Inferior parietal cortex (tissue), 1 donor: ENCODE measurements at regions not wholly inside any gene's neighbourhood (a gene's known extent, or its start where the extent isn't known, plus 50 kb on each side); places are given as distances from the start of the nearest gene placed in this dataset.
A peak's percentile ranks its signal among the peaks of the same experiment; 100 is the strongest.

ENCODE experiments used
- DNase-seq: peaks from one replicate; pipeline ENCODE4 v3.0.0-alpha.2; 2016; ENCODE audit errors: extremely low spot score

DNA sequence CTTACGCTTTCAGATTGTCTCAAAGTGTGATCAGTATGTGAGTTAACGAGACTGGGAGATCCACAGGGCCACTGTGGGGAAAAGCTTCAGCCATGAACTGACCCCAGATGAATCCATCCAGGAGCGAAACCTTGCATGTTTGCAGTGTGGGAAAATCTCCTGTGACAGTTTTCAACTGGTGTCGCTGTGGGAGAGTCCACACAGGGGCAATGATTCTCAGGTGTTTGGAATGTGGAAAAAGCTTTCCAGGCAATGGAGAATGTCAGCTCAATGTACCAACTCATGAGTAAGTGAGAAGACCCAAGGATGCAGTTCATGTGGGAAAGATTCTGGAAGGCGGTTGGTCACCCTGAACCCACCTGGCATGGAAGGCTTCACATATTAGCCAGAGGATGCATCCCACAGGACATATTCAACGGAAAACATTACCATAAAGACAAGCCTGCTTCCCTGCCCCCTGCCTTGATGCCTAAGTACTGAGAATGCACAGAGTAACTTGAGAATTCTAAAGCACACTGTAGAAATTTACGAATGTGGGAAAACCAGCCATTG, 204.1 kb upstream of the BMPER start:
- DNase-seq = no peak

DNA sequence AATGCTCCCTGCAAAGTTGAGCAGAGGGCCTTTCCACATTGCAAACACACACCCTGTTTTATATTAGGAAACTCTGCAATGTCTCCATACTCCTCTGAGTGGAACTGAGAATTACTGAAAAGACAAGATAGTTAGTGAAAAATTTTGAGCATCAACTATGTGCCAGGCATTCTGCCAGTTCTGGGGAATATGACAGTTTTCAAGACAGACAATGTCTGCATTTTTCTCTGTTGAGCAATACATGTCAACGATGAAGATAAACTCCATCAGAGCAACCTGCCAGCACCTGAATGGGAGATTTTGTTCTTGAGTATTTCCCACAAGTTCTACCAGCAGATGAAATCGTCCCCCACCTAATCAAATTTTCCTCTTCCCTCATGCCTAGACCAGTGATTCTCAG, 203.4 kb upstream of the BMPER start:
- DNase-seq = no peak

DNA sequence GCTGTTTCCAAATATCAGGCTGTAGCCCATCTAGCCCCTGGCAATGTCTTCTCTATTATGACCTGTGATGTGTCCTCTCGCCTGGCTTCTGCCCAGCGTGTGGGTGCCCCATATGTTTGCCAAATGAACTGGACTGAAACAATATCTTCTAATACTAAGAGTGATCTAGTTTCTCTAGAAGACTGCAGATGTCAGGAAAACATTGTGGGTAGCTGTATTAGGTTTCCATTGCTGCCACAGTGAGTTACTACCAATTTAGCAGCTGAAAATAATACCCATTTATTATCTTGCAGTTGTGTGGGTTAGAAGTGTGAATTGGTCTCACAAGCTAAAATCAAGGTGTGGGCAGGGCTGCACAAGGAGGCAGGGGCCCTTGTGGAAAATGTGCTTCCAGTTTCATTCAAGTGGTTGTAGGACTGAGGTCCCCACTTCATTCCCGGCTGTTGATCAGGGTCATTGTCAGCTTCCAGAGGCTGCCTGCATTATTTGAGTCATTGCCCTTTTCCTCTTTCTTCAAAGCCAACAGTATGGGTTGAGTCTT, 202.8 kb upstream of the BMPER start:
- no peak for DNase-seq

DNA sequence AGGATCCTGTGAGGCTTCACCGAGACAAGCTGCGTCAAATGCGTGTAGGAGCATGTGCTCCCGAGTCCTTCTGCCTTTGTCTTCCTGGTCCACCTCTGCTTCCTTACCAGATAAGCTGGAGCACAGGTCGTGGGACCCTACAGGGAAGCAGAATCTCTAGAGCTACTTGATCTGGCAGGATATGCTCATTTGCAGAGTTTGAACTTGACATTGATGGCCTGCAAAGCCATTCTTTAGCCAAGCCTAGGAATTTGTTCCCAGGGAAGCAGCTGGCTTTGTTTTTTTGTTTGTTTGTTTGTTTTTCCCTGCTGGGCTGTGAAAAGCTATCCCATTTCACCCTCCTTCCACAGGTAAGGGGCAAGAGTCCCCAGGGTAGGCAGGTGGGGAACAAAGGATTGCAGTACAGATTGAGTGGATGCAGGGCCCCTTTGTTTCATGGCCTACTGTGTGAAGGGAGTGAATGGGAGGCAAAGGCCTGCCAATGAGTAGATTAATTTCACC, 200.0 kb upstream of the BMPER start:
- DNase-seq = no peak

DNA sequence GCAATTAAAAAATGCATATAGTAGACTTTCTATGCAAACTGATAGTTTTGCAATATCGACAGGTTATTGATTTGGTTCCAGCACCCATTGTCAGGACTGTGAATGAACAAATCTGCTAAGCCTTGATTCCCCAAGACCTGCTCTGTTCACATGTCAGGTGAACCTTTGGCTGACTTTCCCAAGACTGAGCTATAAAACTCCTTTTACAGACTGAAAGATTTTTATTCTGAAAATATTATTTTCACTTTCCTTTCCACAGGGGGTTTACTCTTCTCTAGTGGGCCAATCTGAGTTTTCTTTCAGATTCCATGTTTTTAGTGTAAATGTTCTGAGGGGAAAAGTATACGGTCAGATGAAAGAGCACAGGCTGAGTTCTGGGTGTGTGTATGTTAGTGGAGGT, 199.2 kb upstream of the BMPER start:
- no peak for DNase-seq

DNA sequence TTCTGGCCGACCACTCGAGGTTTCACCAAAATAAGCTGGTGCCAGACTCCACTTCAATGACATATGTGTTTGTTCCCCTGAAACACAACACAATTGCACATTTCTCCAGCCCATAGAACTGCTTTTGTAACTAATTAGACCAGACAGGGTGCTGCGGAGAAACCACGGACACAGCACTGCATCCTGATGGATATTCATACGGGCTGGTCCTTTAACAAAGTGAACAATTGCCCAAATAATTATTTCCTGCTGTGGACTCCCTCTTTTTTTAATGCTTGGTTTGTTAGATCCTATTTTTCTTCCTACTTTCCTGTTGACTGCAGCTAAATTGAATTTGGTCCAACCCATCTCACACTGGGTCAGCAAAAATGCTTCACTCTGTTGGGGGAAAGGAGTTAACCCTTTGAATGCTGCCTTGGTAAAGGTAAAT, 198.6 kb upstream of the BMPER start:
- no peak for DNase-seq

DNA sequence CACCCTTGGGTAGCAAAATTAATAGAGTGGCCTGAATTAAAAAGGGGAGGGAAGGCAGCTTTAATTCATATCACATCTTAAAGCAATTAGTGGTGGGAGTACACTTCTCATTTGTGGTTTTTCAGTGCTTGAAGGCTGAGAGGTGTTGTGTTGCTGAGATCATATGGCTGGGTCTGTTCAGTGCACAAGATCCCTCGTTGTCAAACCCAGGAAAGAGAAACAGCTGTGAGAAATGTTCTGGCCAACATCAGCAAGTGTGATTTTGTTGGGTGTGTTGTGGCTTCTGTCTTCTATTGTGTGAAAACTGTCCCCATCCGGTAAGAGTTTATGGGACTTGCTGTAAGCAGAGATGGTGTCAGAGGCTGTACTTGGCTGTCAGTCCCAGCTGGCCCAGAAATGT, 197.9 kb upstream of the BMPER start:
- DNase-seq = no peak

DNA sequence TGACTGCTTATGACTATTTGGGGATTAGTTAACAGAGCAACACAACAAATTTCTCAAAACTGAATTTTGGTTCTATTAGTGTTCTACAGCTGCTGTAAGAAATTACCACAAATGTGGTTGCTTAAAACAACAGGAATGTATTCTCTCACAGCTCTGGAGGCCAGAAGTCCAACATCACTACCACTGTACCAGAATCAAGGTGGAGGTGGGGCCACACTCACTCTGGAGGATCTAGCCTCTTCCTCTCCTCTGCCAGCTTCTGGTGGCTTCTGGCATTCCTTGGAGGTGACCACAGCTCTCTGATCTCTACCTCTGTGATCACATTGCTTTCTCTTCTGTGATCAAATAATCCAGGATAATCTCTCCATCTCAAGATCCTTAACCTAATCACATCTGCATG, 194.7 kb upstream of the BMPER start:
- DNase-seq = no peak

DNA sequence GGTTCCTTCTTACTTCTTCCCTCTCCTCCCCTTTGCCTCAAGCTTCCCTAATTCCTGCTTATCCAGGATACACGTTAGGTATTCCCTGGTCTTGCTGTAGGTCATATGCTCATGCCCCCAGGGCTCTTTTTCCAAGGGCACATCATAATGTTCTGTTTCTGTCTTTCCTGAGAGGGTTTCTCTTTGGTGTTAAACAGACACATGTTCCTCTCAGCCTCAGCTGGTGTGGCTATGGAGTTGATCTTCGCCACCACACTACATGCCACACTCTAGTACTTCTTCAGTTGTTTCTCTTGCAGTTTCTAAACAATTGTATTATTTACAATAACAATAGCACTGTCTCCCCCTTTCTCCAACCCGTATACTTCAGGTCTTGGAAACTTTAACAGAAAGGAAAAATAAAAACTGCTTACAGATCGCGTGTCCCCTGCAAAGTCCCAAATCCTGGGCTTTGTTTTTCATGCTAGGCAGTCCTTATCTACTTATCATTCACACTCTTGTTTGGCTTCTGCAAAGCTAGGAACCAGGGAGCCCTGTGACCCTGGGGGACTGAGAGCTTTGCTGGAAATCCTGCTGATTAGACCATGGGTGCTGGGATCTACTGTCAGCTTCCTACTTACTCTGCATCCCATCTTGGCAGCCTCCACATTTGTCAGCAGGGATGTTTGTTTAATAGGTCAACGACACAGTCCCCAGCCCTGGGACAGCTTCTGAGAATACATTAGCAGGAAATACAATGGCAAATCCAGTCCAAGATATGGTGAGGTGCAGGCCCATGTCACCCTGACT, 193.9 kb upstream of the BMPER start:
- no peak for DNase-seq

DNA sequence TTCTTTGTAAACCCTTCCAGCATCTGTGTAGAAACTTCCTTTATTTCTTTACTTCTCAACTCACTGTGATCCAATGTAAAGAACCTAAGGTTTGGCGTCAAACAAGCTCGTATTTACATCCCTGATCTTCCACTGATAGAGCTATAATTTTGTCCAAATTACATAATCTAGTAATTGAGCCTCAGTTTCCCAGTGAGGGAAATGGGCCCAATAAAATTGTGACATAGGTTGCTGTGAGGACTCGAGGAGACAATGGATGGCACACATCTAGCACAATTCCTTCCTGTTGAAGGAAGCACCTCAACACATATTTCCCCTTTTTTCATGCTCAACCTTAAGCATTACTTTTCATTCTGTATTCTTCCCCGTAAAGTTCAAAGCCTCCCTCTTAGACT, 193.3 kb upstream of the BMPER start:
- no peak for DNase-seq

DNA sequence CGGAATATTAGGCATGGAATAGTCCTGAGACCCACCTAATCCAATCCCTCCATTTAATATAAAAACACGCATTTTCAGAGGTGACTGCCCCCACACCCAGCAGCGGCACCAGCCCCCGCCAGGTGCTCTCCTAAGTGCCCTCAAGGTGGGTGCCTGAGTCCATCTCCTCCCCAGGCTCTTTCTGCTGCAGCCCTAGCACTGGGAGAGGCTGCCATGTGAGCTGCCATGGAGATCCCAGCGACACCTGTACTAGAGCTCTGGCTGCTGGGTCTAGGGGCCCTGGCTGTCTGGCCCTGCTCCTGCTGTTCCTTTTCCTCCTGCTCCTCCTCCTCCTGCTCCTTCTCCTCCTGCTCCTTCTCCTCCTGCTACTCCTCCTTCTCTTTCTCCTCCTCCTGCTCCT, 191.1 kb upstream of the BMPER start:
- DNase-seq = no peak

DNA sequence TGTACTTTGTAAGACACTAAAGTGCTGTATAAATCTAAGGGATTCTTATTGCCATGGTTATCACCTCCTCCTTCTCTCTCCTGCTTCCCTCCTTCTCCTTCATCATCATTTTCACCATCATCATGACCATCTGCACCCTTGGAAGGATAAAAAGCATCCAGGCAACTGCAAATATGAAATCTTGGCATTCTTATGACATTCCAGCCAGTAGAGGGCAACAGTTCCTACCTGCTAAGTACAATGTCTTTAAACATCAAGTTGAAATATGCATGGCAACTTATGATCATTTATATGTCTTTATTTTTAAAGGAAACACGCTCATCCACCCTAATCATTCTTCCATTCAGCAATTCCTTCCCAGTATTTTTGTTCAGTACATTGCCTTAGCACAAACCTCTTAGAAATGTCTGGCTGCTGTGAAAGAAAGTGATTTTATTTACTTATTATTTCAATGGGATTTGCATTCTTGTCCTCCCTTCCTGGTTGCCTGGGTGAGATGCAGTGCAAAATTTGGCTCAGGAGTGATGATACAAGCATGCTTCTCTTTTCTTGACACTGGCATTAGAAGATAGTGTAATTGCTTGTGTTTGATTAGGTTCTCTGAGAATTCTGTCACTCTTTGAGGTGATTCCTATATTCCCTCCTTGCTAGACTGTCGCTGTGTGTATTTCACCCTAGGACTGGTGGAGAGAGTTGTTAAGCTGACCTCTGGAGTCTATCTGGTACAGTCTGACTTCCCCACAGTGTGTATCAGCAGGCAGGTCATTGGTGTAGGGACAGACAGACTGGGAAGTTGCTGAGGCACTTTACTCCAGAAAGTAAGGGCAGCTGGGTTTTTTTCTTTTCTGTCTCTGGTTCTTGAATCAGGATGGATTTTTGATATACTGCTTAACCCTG, 188.5 kb upstream of the BMPER start:
- peak; percentile 67 for DNase-seq

DNA sequence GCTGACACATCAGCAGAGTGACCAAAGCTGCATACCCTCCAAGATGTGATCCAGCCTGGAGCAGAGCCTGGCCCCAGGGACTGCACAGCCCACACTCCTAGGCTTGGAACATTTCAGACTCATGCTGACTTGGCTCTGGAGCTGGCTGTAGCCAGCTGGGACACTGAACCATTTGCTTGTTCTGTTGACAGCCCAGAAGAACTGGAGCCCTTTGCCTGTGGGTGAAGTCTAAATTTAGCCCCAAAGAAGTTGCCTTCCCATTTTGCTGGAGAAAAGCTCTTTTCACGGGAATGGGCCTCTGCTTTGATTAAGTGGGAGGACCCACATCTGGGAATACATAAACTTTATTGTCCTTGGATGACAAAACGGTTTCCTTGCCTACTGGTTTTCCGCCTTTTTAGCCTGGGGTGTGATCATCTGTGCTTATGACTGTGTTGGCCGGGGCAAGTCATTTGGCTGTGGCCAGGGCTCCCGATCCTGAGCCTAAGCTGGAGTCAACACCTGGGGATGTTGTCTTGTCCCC, 186.2 kb upstream of the BMPER start:
- DNase-seq = no peak

DNA sequence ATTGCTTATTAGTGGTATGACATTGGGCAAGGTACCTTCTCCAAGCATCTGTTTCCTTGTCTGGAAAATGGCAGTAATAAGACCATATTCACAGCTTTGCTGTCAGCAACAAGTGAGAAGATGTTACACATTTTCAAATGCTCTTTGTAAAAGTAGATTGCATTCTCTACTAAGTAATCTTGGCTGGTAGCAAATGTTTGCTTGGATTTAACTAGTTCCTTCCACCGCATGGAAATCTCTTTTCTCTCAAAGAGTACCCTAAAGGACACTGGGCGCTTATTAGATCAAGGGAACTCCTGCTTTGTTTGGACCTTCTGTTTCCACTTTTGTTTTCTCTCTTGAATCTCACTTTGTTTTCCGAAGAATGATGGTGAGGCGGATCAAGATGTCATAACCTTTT, 185.2 kb upstream of the BMPER start:
- no peak for DNase-seq

DNA sequence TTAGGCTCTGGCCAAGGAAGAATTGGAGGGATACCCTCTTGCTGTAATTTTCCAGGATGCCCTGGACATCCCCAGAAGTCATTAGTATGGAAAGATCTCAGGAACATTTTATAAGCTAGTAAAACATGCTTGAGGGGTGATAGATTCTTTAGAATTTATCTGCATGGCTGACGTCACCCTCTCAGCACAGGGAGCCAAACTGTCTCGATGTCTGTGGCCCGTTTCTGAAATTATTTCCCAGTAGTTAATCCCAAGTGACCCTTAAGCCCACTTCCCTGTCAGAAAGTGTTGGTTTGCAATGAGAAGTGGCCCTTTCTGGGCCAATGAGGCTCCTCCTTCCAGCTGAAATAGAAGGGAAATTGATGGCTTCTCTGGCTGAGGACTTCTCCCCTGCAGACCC, 184.5 kb upstream of the BMPER start:
- no peak for DNase-seq

DNA sequence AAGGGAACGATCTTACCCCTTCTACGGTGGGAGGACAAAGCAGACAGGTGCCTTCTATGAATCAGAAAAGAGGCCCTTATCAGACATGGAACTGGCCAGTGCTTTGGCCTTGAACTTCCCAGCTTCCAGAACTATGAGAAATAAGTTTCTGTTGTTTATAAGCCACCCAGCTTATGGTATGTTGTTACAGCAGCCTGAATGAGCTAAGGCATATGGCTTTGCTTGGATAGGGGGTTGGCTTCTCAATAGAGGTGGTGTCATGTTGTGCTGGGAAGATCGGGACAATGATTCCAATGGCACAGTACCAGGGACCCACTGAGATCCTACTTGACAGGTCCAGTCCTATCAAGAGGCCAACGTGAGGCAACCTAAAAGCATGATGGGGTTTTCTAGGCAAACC, 183.4 kb upstream of the BMPER start:
- DNase-seq = no peak

DNA sequence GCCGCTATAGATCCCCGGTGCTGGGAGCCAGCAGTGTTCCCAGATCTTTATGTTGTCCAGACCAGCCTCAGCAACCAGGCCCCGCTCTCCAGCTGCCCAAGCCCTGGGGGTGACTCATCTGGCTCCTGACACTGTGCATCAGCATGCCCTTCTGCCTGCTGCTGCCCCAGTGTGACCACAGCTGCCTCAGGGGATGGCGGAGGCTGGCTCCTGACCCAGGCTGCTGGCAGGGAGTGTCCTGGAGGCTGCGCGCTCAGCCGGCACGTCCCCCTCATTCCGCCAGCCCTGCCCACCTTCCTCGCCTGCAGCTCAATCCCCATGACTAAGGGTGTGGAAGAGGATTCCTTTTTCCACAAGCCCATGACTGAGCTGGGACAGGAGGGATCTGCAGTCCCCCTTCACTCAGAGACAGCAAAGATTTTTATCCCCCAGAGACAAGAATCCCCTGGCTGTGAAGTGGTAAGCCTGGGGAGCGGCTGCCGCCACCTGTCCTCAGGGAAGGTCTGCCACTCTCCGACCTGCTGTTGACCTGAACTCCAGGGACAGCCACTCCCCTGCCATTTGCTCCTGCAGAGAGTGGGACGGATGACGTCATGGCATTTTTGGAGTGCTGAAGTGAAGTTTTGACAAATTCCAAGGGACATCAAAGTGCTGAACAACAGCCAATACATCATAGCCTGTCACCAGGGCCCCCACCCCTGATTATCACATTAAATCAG, 182.8 kb upstream of the BMPER start:
- no peak for DNase-seq

DNA sequence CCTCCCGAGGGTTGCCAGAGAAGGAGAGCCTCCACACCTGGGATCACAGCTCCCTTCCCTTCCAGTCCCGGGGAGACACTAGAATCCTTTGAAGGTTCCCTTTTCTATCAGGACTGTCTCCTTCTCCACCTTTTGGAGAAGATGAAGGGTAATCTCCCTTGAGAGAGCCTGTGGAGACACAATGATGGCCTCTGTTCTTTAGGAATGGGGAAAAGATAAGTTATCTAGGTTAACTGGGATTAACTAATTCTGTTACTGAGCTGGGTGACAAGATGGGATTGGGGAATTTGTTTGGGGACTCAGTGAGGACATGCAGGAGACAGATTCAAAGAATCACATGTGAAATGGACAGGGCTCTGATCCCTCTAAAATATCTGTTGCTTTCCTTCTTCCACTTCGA, 181.1 kb upstream of the BMPER start:
- DNase-seq = no peak

DNA sequence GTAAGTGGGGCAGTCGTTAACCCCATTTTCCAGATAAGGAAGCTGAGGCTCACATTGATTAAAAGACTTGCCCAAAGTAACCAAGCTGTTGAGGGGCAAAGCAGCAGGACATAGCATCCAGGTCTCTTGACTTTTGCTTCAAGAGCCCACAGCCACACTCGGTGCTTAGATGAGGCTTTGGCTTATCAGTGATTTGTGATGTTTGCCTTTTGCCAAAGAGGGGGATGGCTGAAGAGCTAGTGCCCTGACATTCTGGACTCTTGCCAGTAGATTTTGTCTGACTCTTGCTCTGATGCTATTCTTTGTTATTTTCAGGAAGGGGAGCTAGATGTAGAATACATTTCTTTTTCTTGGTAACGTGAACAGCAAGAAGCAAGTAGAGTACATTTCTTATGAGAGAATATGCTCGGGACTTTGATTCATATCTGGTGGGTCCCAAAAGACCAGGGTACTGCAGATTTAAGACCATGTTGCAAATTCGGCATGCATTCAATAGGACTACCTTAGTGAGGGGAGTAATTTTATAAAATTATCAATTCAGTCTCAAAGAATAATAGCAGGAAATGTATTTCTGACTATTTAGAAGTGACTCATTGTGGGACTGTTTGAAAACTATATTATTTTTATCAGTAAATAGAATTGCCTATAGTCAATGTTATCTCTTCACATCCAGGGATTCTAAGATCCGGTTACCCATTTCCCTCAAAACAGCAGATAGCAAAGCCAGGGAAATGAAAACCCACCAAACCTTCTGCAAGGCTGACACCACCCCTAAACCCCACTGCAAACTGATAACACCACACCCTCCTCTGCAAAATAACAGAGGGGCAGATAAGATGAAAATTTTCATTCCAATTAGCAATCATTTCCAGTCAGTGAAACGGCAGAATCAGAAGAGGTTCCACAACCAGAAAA, 180.0 kb upstream of the BMPER start:
- DNase-seq = no peak

DNA sequence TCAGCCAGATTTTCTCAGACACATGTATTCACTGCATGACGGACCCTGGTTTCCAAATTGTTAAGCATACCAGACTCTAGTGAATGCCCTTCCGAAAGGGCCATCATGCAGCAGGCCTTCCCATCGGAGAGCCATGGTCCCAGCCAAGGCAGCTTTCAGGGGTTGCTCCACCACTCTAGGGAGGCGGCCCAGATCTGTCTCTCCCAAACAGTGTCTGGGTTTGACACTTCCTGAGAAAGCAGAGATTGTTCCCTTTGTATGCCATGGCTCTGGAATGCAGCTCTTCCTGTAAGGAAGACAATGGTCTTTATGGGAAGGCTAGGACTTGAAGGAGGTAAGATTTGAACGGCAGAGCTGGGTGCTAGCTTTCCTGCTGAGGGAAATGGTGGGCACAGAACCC, 178.8 kb upstream of the BMPER start:
- DNase-seq = no peak
